GM23338 (cell line): ENCODE measurements at regions not wholly inside any gene's neighbourhood (a gene's known extent, or its start where the extent isn't known, plus 50 kb on each side); places are given as distances from the start of the nearest gene placed in this dataset.
"Not testable (repeated sequence)": the region's sequence is repeated elsewhere in the genome, so short reads cannot be mapped to it uniquely, and the experiment has no call there.

Experiments
- CTCF ChIP-seq, 2 experiments: fragments of 200-600 bp in 1 of 2; sonication (generic) in 1 of 2; conservative IDR thresholded peaks; 2 replicates each; pipeline versions ENCODE4 v1.5.1 to v1.6.1; 2016 to 2017; ENCODE audit warnings: antibody characterized with exemption in 2 of 2, low read depth in 2 of 2, mild to moderate bottlenecking in 2 of 2, moderate library complexity in 1 of 2
- EZH2 ChIP-seq: fragments of 200-600 bp; sonication (generic); IDR thresholded peaks from one replicate; pipeline ENCODE4 v1.8.0; 2017; ENCODE audit warnings: antibody characterized with exemption, mild to moderate bottlenecking, low read depth; ENCODE audit not compliant: unreplicated experiment
- EZH2phosphoT487 ChIP-seq: fragments of 200-600 bp; sonication (generic); IDR thresholded peaks from one replicate; pipeline ENCODE4 v1.8.1; 2018; ENCODE audit warnings: antibody characterized with exemption; ENCODE audit not compliant: unreplicated experiment
- JUNB ChIP-seq: IDR thresholded peaks from one replicate; pipeline ENCODE4 v1.6.1; 2016; ENCODE audit warnings: antibody characterized with exemption; ENCODE audit not compliant: unreplicated experiment
- STAT1 ChIP-seq: IDR thresholded peaks from one replicate; pipeline ENCODE4 v1.6.1; 2016; ENCODE audit warnings: antibody characterized with exemption; ENCODE audit not compliant: unreplicated experiment

- TF ChIP-seq EZH2; CTCF (conservative IDR thresholded peaks at IDR 0.05; ENCODE audit: low read depth in 2 of 2); EZH2phosphoT487; STAT1; JUNB: not testable (repeated sequence)
Measured at GRCh38 chr1:30651395-30651794, 72.0 kb downstream of the MATN1 start.
